ENCODE measurements at regions not wholly inside any gene's neighbourhood (a gene's known extent, or its start where the extent isn't known, plus 50 kb on each side); places are given as distances from the start of the nearest gene placed in this dataset.

GRCh38 chr16:73210686-73211085 lies 162.8 kb upstream of the ZFHX3 start:
- TF ChIP-seq, protein P1, sequence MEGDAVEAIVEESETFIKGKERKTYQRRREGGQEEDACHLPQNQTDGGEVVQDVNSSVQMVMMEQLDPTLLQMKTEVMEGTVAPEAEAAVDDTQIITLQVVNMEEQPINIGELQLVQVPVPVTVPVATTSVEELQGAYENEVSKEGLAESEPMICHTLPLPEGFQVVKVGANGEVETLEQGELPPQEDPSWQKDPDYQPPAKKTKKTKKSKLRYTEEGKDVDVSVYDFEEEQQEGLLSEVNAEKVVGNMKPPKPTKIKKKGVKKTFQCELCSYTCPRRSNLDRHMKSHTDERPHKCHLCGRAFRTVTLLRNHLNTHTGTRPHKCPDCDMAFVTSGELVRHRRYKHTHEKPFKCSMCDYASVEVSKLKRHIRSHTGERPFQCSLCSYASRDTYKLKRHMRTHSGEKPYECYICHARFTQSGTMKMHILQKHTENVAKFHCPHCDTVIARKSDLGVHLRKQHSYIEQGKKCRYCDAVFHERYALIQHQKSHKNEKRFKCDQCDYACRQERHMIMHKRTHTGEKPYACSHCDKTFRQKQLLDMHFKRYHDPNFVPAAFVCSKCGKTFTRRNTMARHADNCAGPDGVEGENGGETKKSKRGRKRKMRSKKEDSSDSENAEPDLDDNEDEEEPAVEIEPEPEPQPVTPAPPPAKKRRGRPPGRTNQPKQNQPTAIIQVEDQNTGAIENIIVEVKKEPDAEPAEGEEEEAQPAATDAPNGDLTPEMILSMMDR (conservative IDR thresholded peaks at IDR 0.05; ENCODE audit: low read depth, low read length), result no peak
- no peak for TF ChIP-seq EZH2phosphoT487 (IDR thresholded peaks at IDR 0.05; ENCODE audit: borderline replicate concordance, low read length)

Measured in PC-3 (cell line).